A549 (cell line): ENCODE measurements at regions not wholly inside any gene's neighbourhood (a gene's known extent, or its start where the extent isn't known, plus 50 kb on each side); places are given as distances from the start of the nearest gene placed in this dataset.

Experiments
- ATAC-seq, 2 experiments: fragments of 200-7000 bp in 1 of 2; fragments of >200 bp in 1 of 2; cut with Nextera tagmentation in 1 of 2; cut with Tn5 transposase in 1 of 2; 3 replicates each; pipeline versions ENCODE4 v1.8.0 to v1.9.1; 2018 to 2020; ENCODE audit warnings: mild to moderate bottlenecking in 1 of 2, moderate library complexity in 1 of 2
- CTCF ChIA-PET: fragments of 300-600 bp; sonication (Branson Sonifier 250); formaldehyde crosslinking; extraction: SDS; loops from one replicate; lab custom pipeline; 2021; ENCODE audit warnings: antibody characterized with exemption, inconsistent platforms; lab: Yijun Ruan, JAX
- POLR2A ChIA-PET: fragments of 350-600 bp; formaldehyde crosslinking; extraction: SDS; loops from one replicate; lab custom pipeline; 2021; ENCODE audit warnings: antibody characterized with exemption, inconsistent platforms; lab: Yijun Ruan, JAX
- DNase-seq, 2 experiments: peaks; one replicate each; pipeline versions ENCODE4 v3.0.0 to v3.0.0-alpha.2; 2011 to 2016; ENCODE audit warnings: low read depth in 1 of 2, low spot score in 1 of 2
- FAIRE-seq: peaks from 2 replicates; lab custom pipeline; 2011; peaks lifted over from hg19 to GRCh38; lab: Jason Lieb, UNC
- H3K27ac ChIP-seq, 2 experiments: fragments of >200 bp; sonication (Bioruptor Twin); formaldehyde crosslinking; 3 replicates each; pipeline ENCODE4 v1.5.1; 2016 to 2017
- H3K4me1 ChIP-seq: fragments of >200 bp; sonication (Bioruptor Twin); formaldehyde crosslinking; 3 replicates; pipeline ENCODE4 v1.6.1; 2016
- H3K4me2 ChIP-seq: fragments of >200 bp; sonication (Bioruptor Twin); formaldehyde crosslinking; 3 replicates; pipeline ENCODE4 v1.6.1; 2016
- H3K4me3 ChIP-seq: fragments of >200 bp; sonication (Bioruptor Twin); formaldehyde crosslinking; 3 replicates; pipeline ENCODE4 v1.5.1; 2016
- H3K9me3 ChIP-seq: fragments of >200 bp; sonication (Bioruptor Twin); formaldehyde crosslinking; 3 replicates; pipeline ENCODE4 v1.6.1; 2016
- CHD4 ChIP-seq: fragments of 200-600 bp; sonication (generic); IDR thresholded peaks from 2 replicates; pipeline ENCODE4 v1.6.1; 2016; ENCODE audit warnings: antibody characterized with exemption, mild to moderate bottlenecking, borderline replicate concordance
- EHF ChIP-seq: fragments of 250-450 bp; sonication (Bioruptor Pico); IDR thresholded peaks from 2 replicates; pipeline ENCODE4 v1.5.0; 2020; ENCODE audit warnings: mild to moderate bottlenecking
- EHMT2 ChIP-seq: fragments of 200-600 bp; sonication (generic); IDR thresholded peaks from 2 replicates; pipeline ENCODE4 v1.6.1; 2016; ENCODE audit warnings: antibody characterized with exemption, low read depth, mild to moderate bottlenecking, moderate library complexity
- FOXS1 ChIP-seq: fragments of 250-450 bp; sonication (Bioruptor Pico); IDR thresholded peaks from 2 replicates; pipeline ENCODE4 v1.5.0; 2020; ENCODE audit warnings: mild to moderate bottlenecking, moderate library complexity
- HDAC2 ChIP-seq: fragments of 200-600 bp; sonication (generic); IDR thresholded peaks from 2 replicates; pipeline ENCODE4 v1.6.1; 2016
- HOXB5 ChIP-seq: fragments of 250-450 bp; sonication (Bioruptor Pico); IDR thresholded peaks from 2 replicates; pipeline ENCODE4 v1.5.0; 2020; ENCODE audit warnings: mild to moderate bottlenecking, moderate library complexity
- JUN ChIP-seq, 2 experiments: fragments of >200 bp; sonication (Bioruptor Twin); formaldehyde crosslinking; IDR thresholded peaks; 2 replicates in 1 of 2; 3 replicates in 1 of 2; pipeline ENCODE4 v1.6.1; 2016 to 2017
- KDM1A ChIP-seq: fragments of 200-600 bp; sonication (generic); IDR thresholded peaks from 2 replicates; pipeline ENCODE4 v1.6.1; 2016; ENCODE audit warnings: low read depth, mild to moderate bottlenecking
- MAZ ChIP-seq: fragments of 150-350 bp; IDR thresholded peaks from 2 replicates; pipeline ENCODE4 v1.6.1; 2014; ENCODE audit warnings: antibody characterized with exemption, low read depth, low read length, borderline replicate concordance
- NPAS2 ChIP-seq: fragments of 250-450 bp; sonication (Bioruptor Pico); IDR thresholded peaks from 2 replicates; pipeline ENCODE4 v1.8.0; 2022; ENCODE audit warnings: mild to moderate bottlenecking, moderate library complexity, borderline replicate concordance
- ZNF302 ChIP-seq: fragments of 250-450 bp; sonication (Bioruptor Pico); IDR thresholded peaks from 2 replicates; pipeline ENCODE4 v1.9.0; 2021; ENCODE audit warnings: inconsistent platforms, mild to moderate bottlenecking, moderate library complexity
- ZSCAN20 ChIP-seq: fragments of 250-450 bp; sonication (Bioruptor Pico); IDR thresholded peaks from 2 replicates; pipeline ENCODE4 v1.8.0; 2022; ENCODE audit warnings: mild to moderate bottlenecking, moderate library complexity
- WGBS: methylation state at CpG from one replicate; pipeline ENCODE4 v1.1.6; 2017; ENCODE audit errors: missing lambda C conversion rate; 5-methylcytosine and 5-hydroxymethylcytosine counted together
- TF ChIP-seq, protein P1 (sequence below): fragments of 150-350 bp; IDR thresholded peaks from 2 replicates; pipeline ENCODE4 v1.6.1; 2014; ENCODE audit warnings: low read depth, mild to moderate bottlenecking, low read length
- TF ChIP-seq, protein P2 (sequence below): IDR thresholded peaks from 2 replicates; pipeline ENCODE4 v1.6.1; 2012
- TF ChIP-seq, protein P3 (sequence below): fragments of 200-600 bp; sonication (generic); IDR thresholded peaks from 2 replicates; pipeline ENCODE4 v1.6.1; 2016; ENCODE audit warnings: antibody characterized with exemption, mild to moderate bottlenecking, moderate library complexity
- TF ChIP-seq, protein P4 (sequence below): fragments of 450-650 bp; IDR thresholded peaks from 2 replicates; pipeline ENCODE4 v1.6.1; 2014; ENCODE audit warnings: antibody characterized with exemption
- TF ChIP-seq, protein P5 (sequence below): fragments of 250-450 bp; sonication (Bioruptor Pico); IDR thresholded peaks from 2 replicates; pipeline ENCODE4 v1.5.0; 2020; ENCODE audit warnings: low read depth, mild to moderate bottlenecking, moderate library complexity

DNA sequence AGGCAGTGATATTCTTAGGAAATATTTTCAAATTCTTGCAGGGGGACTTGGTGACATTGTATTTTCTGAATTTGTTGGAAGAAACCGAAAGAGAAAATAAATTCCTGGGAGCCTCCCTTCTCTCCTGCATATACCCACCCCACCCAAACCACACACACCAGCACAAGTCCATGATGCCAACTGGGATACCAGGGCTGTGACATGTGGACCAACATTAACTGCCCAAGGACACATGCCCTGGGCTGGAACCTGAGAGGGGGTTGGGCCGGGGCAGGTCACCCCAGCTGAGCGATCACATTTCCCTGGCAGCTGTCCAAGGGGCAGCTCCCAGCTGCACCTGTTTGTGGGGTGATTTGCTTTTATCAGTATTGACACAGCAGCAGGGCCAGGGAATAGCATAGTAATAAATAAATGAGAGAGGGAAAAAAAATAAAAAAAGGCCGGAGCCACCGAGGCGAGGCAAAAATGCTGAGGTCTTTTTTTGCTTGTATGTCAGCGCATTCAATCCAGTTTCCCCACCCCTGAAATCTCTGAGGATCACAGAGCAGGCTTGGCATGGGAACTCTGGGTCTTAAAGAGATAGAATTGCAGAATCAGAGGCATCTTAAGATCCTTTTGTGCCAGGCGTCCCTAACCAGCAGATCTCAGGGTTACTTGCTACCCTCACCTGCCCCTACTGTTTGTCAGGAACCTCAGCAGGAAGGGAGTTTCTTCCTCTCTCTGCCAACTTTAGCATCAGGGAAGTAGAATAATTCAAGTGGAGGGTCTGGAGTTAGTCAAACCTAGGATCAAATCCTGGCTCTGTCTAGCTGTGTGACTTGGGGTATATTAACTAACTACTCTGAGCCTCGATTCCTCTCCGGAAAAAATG, 66.5 kb upstream of the PIM1 start:
- ATAC-seq: peak; percentile 28 to 49; a peak in 4 of 6 replicates
- Histone ChIP-seq H3K27ac (peak overlapping the region; percentile 72 to 89), H3K4me2 (peak overlapping the region; percentile 68), H3K9me3 (no peaks in the 10 kb centered on the region), H3K4me1 (peaks cover 44% of the 10 kb centered on the region), H3K4me3 (peak overlapping the region; percentile 30)
- CTCF ChIA-PET: interaction anchor here (1.1 to 2.3 kb wide), 5 partner anchors 27 to 68 kb away, joined by 4 to 10 read pairs (median 5); no protein-coding TSS in a partner anchor
- TF ChIP-seq JUN (IDR thresholded peaks at IDR 0.05): no peak
- no peak for FAIRE-seq
- peak; percentile 27 to 56 for DNase-seq
- 34% methylated on average over 10 of the region's 10 CpGs for WGBS
- POLR2A ChIA-PET: interaction anchor here (0.7 to 2.1 kb wide), 11 partner anchors 25 to 69 kb away, joined by 3 to 32 read pairs (median 5); partner anchors contain the start of gene PIM1

DNA sequence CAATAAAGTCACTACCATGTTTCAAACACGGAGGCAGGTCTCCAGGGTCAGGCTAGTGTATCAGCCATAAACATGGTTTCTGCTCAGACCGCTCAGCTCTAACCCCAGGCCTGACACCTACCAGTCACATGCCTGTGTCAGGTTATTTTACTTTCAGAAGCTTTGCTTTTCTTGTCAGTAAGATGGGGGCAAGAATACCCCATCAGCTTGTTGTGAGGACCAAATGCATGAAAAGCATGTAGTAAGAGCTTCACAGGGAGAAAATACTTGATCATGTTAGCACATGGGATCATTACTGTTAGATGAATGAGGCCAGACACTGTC, 65.2 kb upstream of the PIM1 start:
- WGBS: 59% methylated on average over 2 of the region's 2 CpGs
- Histone ChIP-seq H3K4me2 (peak overlapping the region; percentile 68), H3K4me3 (no peak overlapping the region), H3K27ac (peak overlapping the region; percentile 43 to 89; a peak in 5 of 6 replicates), H3K9me3 (no peaks in the 10 kb centered on the region), H3K4me1 (peaks cover 40% of the 10 kb centered on the region)
- TF ChIP-seq, protein P1, sequence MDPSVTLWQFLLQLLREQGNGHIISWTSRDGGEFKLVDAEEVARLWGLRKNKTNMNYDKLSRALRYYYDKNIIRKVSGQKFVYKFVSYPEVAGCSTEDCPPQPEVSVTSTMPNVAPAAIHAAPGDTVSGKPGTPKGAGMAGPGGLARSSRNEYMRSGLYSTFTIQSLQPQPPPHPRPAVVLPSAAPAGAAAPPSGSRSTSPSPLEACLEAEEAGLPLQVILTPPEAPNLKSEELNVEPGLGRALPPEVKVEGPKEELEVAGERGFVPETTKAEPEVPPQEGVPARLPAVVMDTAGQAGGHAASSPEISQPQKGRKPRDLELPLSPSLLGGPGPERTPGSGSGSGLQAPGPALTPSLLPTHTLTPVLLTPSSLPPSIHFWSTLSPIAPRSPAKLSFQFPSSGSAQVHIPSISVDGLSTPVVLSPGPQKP: no peak
- no peak for TF ChIP-seq JUN (IDR thresholded peaks at IDR 0.05)
- TF ChIP-seq, protein P2, sequence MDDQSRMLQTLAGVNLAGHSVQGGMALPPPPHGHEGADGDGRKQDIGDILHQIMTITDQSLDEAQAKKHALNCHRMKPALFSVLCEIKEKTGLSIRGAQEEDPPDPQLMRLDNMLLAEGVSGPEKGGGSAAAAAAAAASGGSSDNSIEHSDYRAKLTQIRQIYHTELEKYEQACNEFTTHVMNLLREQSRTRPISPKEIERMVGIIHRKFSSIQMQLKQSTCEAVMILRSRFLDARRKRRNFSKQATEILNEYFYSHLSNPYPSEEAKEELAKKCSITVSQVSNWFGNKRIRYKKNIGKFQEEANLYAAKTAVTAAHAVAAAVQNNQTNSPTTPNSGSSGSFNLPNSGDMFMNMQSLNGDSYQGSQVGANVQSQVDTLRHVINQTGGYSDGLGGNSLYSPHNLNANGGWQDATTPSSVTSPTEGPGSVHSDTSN: no peak
- TF ChIP-seq KDM1A: no peak
- TF ChIP-seq HOXB5 (CRISPR knock-in tag): no peak
- TF ChIP-seq EHF (CRISPR knock-in tag): no peak
- no peak for TF ChIP-seq ZNF302
- DNase-seq (no peak), FAIRE-seq (no peak), ATAC-seq (no peak)
- ChIA-PET POLR2A (interaction anchor here (1.2 kb wide), 1 partner anchor 30 kb away, joined by 3 read pairs; no protein-coding TSS in a partner anchor), CTCF (interaction anchor here (0.7 to 1.4 kb wide), 3 partner anchors 46 to 103 kb away, joined by 3 read pairs; no protein-coding TSS in a partner anchor)

DNA sequence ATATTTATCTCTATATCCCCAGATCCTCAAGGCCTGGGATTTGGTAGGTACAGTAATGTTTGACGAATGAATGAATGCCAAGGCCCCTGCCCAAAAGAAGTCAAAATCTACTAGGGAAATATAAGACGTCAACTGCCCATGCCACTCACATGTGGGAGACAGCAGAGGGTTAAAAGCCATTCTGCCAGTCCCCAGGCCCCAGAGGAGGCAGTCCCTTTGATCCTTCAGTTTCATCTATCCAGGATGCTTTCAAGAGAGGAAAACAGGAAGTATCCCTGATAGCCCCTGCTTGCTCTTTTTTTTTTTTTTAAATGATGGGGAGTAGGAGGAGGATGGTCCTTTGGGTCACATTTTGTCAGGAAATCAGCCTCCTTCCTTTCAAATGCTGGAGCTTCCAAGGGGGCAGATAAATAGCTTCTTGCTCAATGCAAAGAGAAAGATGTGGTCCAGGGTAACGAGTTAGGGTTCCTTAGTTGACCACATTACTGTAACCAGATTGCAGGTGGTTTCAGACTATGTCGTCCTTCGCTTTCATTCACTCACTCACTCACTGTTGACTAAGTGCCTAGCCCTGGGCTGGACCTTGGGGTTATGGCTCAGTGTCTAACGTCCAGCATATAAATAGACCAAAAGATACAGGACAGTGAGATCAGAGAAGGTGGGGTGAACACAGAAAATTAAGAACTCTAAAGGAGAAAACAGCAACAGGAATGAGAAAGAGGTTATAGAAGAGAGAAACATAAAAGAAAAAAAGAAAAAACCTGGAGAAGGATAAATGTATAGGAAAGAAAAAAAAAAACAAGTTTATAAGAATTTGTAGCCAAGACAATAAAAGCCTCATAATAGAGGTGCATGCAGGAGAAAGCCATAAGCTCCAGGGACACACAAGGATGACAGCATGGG, 64.6 kb upstream of the PIM1 start:
- Histone ChIP-seq H3K4me2 (peak overlapping the region; percentile 68; the same call in 2 of the 3 replicates), H3K4me3 (no peak overlapping the region), H3K27ac (peak overlapping the region; percentile 43 to 89; a peak in 5 of 6 replicates), H3K4me1 (peaks cover 42% of the 10 kb centered on the region), H3K9me3 (no peaks in the 10 kb centered on the region)
- TF ChIP-seq CHD4: no peak
- TF ChIP-seq NPAS2 (CRISPR knock-in tag): no peak
- TF ChIP-seq, protein P3, sequence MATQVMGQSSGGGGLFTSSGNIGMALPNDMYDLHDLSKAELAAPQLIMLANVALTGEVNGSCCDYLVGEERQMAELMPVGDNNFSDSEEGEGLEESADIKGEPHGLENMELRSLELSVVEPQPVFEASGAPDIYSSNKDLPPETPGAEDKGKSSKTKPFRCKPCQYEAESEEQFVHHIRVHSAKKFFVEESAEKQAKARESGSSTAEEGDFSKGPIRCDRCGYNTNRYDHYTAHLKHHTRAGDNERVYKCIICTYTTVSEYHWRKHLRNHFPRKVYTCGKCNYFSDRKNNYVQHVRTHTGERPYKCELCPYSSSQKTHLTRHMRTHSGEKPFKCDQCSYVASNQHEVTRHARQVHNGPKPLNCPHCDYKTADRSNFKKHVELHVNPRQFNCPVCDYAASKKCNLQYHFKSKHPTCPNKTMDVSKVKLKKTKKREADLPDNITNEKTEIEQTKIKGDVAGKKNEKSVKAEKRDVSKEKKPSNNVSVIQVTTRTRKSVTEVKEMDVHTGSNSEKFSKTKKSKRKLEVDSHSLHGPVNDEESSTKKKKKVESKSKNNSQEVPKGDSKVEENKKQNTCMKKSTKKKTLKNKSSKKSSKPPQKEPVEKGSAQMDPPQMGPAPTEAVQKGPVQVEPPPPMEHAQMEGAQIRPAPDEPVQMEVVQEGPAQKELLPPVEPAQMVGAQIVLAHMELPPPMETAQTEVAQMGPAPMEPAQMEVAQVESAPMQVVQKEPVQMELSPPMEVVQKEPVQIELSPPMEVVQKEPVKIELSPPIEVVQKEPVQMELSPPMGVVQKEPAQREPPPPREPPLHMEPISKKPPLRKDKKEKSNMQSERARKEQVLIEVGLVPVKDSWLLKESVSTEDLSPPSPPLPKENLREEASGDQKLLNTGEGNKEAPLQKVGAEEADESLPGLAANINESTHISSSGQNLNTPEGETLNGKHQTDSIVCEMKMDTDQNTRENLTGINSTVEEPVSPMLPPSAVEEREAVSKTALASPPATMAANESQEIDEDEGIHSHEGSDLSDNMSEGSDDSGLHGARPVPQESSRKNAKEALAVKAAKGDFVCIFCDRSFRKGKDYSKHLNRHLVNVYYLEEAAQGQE: no peak
- TF ChIP-seq, protein P4, sequence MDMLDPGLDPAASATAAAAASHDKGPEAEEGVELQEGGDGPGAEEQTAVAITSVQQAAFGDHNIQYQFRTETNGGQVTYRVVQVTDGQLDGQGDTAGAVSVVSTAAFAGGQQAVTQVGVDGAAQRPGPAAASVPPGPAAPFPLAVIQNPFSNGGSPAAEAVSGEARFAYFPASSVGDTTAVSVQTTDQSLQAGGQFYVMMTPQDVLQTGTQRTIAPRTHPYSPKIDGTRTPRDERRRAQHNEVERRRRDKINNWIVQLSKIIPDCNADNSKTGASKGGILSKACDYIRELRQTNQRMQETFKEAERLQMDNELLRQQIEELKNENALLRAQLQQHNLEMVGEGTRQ: no peak
- no peak for TF ChIP-seq EHMT2
- TF ChIP-seq, protein P5, sequence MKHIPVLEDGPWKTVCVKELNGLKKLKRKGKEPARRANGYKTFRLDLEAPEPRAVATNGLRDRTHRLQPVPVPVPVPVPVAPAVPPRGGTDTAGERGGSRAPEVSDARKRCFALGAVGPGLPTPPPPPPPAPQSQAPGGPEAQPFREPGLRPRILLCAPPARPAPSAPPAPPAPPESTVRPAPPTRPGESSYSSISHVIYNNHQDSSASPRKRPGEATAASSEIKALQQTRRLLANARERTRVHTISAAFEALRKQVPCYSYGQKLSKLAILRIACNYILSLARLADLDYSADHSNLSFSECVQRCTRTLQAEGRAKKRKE: no peak
- no peak for TF ChIP-seq ZSCAN20 (CRISPR knock-in tag)
- TF ChIP-seq FOXS1 (CRISPR knock-in tag): no peak
- TF ChIP-seq MAZ: no peak
- TF ChIP-seq HDAC2: no peak
- no peak for TF ChIP-seq JUN (IDR thresholded peaks at IDR 0.05)
- ChIA-PET CTCF (interaction anchor here (1.1 to 1.4 kb wide), 2 partner anchors 47 to 103 kb away, joined by 3 read pairs; no protein-coding TSS in a partner anchor), POLR2A (interaction anchor here (1.2 kb wide), 1 partner anchor 29 kb away, joined by 3 read pairs; no protein-coding TSS in a partner anchor)
- 86% methylated on average over 6 of the region's 6 CpGs for whole genome bisulfite sequencing
- ATAC-seq: no peak
- DNase-seq: no peak
- no peak for FAIRE-seq
